A673 (cell line): ENCODE measurements at regions not wholly inside any gene's neighbourhood (a gene's known extent, or its start where the extent isn't known, plus 50 kb on each side); places are given as distances from the start of the nearest gene placed in this dataset.

ENCODE experiments used
- BruUV-seq: library from RNA; stranded (reverse); fragments of 400-500 nt; replicated peaks from 2 replicates; lab custom pipeline; 2021; lab: Mats Ljungman, UMichigan
- CTCF ChIA-PET: fragments of 300-600 bp; sonication (Branson Sonifier 250); formaldehyde crosslinking; loops from one replicate; lab custom pipeline; 2022; ENCODE audit warnings: antibody characterized with exemption; lab: Charles Lee
- POLR2A ChIA-PET: fragments of 300-600 bp; sonication (Branson Sonifier 250); formaldehyde crosslinking; loops from one replicate; lab custom pipeline; 2022; ENCODE audit warnings: antibody characterized with exemption; ENCODE audit not compliant: low non-redundant PET; lab: Charles Lee
- DNase-seq: peaks from one replicate; pipeline ENCODE4 v3.0.0-alpha.2; 2015; ENCODE audit warnings: low spot score
- H3K27ac ChIP-seq: fragments of 200-600 bp; sonication (generic); 2 replicates; pipeline ENCODE4 v1.5.1; 2016; ENCODE audit warnings: mixed run types, low read depth, mild to moderate bottlenecking, mixed read lengths, antibody characterized with exemption, low read length; ENCODE audit not compliant: poor library complexity, severe bottlenecking
- H3K27me3 ChIP-seq: fragments of 200-600 bp; sonication (generic); replicated peaks from 2 replicates; pipeline ENCODE4 v1.6.1; 2017; ENCODE audit warnings: mixed run types, low read depth, mild to moderate bottlenecking, mixed read lengths, antibody characterized with exemption, low read length; ENCODE audit not compliant: insufficient read depth, poor library complexity
- H3K36me3 ChIP-seq: fragments of 200-600 bp; sonication (generic); 2 replicates; pipeline ENCODE4 v1.6.1; 2016; ENCODE audit warnings: mixed run types, mild to moderate bottlenecking, mixed read lengths, antibody characterized with exemption, low read length; ENCODE audit not compliant: insufficient read depth, poor library complexity, severe bottlenecking
- H3K4me1 ChIP-seq: fragments of 200-600 bp; sonication (generic); 2 replicates; pipeline ENCODE4 v1.6.1; 2017; ENCODE audit warnings: mixed run types, mild to moderate bottlenecking, mixed read lengths, antibody characterized with exemption, low read length; ENCODE audit not compliant: insufficient read depth, poor library complexity, severe bottlenecking
- H3K4me3 ChIP-seq: fragments of 200-600 bp; sonication (generic); 2 replicates; pipeline ENCODE4 v1.5.1; 2016; ENCODE audit warnings: low read depth, mixed run types, mild to moderate bottlenecking, mixed read lengths, low read length; ENCODE audit not compliant: poor library complexity, severe bottlenecking
- H3K9me3 ChIP-seq: fragments of 200-600 bp; sonication (generic); 2 replicates; pipeline ENCODE4 v1.6.1; 2016; ENCODE audit warnings: mixed run types, low read depth, mild to moderate bottlenecking, mixed read lengths, antibody characterized with exemption, low read length; ENCODE audit not compliant: poor library complexity, severe bottlenecking
- EZH2 ChIP-seq: fragments of 200-600 bp; sonication (generic); IDR thresholded peaks from 2 replicates; pipeline ENCODE4 v1.6.1; 2017; ENCODE audit warnings: borderline replicate concordance, low read depth, mild to moderate bottlenecking, mixed read lengths, antibody characterized with exemption, low read length; ENCODE audit not compliant: poor library complexity, severe bottlenecking
- intact Hi-C: fragments of 100-400 bp; cut with micrococcal nuclease; formaldehyde crosslinking; loops from one replicate; pipeline ENCODE4 v1.10.0; 2022; ENCODE audit not compliant: unreplicated experiment
- TF ChIP-seq, protein P1 (sequence below): fragments of 300-800, 200-600 bp; sonication (generic); conservative IDR thresholded peaks from 2 replicates; pipeline ENCODE4 v1.5.1; 2017; ENCODE audit warnings: low read depth, mild to moderate bottlenecking, antibody characterized with exemption, low read length, moderate library complexity, mixed read lengths

DNA sequence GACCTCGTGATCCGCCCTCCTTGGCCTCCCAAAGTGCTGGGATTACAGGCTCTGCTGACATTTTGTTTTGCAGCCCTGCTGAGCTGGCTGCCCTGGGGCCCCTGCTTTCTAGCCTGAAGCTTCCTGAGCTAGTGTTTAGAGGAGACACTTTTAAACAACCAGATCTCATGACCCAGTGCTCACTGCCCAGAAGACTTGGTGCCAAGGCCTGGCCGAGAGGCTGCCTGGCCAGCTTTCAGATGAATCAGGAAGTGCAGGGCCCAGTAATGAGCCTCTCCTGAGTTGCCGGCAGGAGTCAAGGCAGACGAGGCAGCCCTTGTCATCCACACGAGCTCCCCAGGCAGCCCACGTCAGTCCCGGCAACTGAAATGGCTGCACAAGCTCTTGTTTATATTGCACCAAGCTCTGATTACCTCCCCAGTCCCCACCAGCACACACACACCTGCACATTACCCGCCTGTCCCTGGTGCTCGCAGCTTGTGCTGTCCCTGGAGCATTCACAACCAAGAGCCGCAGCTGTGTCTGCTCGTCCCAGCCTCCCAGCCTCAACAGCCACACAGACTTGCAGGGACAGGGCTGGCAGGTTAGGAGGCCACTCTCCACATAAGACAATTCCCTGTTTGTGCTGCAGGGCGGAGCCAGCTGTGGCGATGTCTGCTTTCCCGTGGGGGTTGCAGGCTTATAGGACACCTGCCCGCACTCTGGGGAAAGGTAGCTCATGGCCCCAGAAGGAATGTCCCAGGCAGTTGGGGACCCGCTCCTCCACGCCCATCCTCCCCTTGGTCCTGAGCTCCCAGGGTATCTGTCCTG lies 331.2 kb upstream of the MYT1L start:
- no peaks in the 10 kb centered on the region for H3K36me3 ChIP-seq
- no peak for DNase-seq
- H3K27me3 ChIP-seq = no peaks in the 10 kb centered on the region
- intact Hi-C loops = no loop called here
- CTCF ChIA-PET = no interaction called here
- H3K9me3 ChIP-seq = no peaks in the 10 kb centered on the region
- H3K4me1 ChIP-seq = no peaks in the 10 kb centered on the region
- BruUV-seq = no TSS peak
- POLR2A ChIA-PET = no interaction called here
- H3K27ac ChIP-seq = no peak overlapping the region
- no peak overlapping the region for H3K4me3 ChIP-seq
- TF ChIP-seq EZH2 = no peak
- TF ChIP-seq, protein P1, sequence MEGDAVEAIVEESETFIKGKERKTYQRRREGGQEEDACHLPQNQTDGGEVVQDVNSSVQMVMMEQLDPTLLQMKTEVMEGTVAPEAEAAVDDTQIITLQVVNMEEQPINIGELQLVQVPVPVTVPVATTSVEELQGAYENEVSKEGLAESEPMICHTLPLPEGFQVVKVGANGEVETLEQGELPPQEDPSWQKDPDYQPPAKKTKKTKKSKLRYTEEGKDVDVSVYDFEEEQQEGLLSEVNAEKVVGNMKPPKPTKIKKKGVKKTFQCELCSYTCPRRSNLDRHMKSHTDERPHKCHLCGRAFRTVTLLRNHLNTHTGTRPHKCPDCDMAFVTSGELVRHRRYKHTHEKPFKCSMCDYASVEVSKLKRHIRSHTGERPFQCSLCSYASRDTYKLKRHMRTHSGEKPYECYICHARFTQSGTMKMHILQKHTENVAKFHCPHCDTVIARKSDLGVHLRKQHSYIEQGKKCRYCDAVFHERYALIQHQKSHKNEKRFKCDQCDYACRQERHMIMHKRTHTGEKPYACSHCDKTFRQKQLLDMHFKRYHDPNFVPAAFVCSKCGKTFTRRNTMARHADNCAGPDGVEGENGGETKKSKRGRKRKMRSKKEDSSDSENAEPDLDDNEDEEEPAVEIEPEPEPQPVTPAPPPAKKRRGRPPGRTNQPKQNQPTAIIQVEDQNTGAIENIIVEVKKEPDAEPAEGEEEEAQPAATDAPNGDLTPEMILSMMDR = no peak

DNA sequence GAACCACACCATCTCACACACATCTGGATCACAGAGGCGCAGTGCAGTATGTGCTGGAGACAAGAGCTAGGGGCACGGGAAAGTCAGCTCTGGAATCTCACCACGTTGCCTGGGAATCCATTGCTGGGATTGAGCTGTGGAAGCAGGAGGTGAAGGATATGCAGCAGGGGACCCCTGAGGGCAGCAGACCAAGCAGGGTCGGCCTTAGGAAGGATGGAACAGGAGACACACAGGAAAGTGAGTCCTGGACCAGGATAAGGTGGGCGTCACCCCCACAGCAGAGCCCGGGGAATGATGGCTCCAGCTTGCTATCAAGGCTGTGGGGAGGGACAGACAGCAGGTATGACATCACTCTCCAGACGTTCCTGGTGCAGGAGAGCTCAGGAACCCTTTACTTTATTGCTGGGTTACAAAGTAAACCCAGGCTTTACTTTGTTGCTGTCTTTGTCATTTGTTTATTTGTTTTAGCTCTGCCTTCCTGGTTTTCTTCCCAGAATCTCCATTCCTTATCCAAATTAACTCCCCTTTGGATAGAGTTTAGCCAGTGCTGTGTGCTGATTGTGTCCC lies 329.8 kb upstream of the MYT1L start:
- BruUV-seq = no TSS peak
- POLR2A ChIA-PET = no interaction called here
- intact Hi-C loops = no loop called here
- H3K9me3 ChIP-seq = no peaks in the 10 kb centered on the region
- no peak for DNase-seq
- no peak overlapping the region for H3K4me3 ChIP-seq
- TF ChIP-seq, protein P1 = no peak
- no peak for TF ChIP-seq EZH2
- CTCF ChIA-PET = no interaction called here
- H3K27ac ChIP-seq = no peak overlapping the region
- H3K36me3 ChIP-seq = no peaks in the 10 kb centered on the region
- H3K27me3 ChIP-seq = peaks cover 4% of the 10 kb centered on the region
- no peaks in the 10 kb centered on the region for H3K4me1 ChIP-seq

DNA sequence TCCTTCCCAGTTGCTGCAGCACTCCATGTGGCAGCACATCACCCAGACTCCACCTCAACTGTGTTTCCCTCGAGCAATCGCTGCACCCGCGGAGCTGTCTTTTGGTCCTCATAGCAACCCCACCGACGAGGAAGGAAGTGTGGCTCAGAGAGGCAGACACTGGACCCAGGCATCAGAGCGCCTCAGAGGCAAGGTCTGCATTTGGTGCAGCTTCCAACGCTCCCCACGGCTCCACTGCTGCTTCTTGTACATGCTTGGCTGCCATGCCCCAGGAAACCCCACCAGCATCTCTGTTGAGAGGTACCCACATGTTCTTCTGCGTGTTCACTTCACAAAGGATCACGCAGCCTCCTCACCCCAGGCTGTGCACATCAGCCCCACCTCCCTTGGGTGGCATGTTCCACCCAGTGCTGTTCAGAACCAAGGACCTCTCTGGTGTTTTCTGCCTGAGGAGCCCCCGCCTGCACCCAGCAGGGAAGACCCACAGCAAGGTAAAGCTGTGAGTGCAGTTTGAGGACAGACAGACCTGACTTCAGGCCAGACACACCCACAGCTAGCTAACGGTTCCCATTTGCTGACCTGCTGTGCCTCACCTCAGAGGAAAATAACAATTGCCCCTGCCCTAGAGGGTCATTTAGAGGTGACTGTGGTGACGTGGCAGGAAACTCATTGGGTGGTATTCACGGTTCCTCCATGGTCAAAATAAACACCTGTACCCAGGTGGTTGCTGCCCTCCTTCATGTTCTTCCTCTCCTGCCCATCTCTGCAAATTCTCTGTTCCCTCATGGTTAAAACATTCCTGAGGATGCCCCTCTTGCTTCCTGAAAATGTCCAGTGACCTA lies 326.3 kb upstream of the MYT1L start:
- no TSS peak for BruUV-seq
- ChIA-PET POLR2A (no interaction called here), CTCF (no interaction called here)
- Histone ChIP-seq H3K4me3 (no peak overlapping the region), H3K27me3 (peaks cover 23% of the 10 kb centered on the region), H3K9me3 (no peaks in the 10 kb centered on the region), H3K36me3 (no peaks in the 10 kb centered on the region), H3K27ac (no peak overlapping the region), H3K4me1 (no peaks in the 10 kb centered on the region)
- TF ChIP-seq, protein P1 = no peak
- TF ChIP-seq EZH2 = no peak
- no peak for DNase-seq
- intact Hi-C loops = no loop called here
